Keratinocyte (primary cell): ENCODE measurements at regions not wholly inside any gene's neighbourhood (a gene's known extent, or its start where the extent isn't known, plus 50 kb on each side); places are given as distances from the start of the nearest gene placed in this dataset.
A peak's percentile ranks its signal among the peaks of the same experiment; 100 is the strongest.

Source experiments
- DNase-seq: peaks from one replicate; pipeline ENCODE4 v3.0.0-alpha.2; 2011; ENCODE audit warnings: low read depth, missing footprints, low spot score
- FAIRE-seq: peaks from 2 replicates; lab custom pipeline; 2011; peaks lifted over from hg19 to GRCh38; lab: Jason Lieb, UNC
- H2AFZ ChIP-seq: 2 replicates; pipeline ENCODE4 v1.6.0; 2012; ENCODE audit warnings: low read length, control low read depth, inconsistent platforms; ENCODE audit not compliant: control insufficient read depth
- H3K27ac ChIP-seq: 2 replicates; pipeline ENCODE4 v1.5.1; 2011; ENCODE audit warnings: low read length; ENCODE audit not compliant: control insufficient read depth, insufficient read depth
- H3K27me3 ChIP-seq: 3 replicates; pipeline ENCODE4 v1.6.0; 2011; ENCODE audit warnings: low read length; ENCODE audit not compliant: control insufficient read depth, insufficient read depth; ENCODE audit errors: extremely low read depth
- H3K36me3 ChIP-seq, 2 experiments: 2 replicates in 1 of 2; 3 replicates in 1 of 2; pipeline ENCODE4 v1.5.1; 2011; ENCODE audit warnings: low read length in 2 of 2, mild to moderate bottlenecking in 1 of 2; ENCODE audit not compliant: control insufficient read depth in 2 of 2, insufficient read depth in 2 of 2; ENCODE audit errors: extremely low read depth in 1 of 2
- H3K4me1 ChIP-seq: 3 replicates; pipeline ENCODE4 v1.5.1; 2011; ENCODE audit warnings: low read length; ENCODE audit not compliant: control insufficient read depth, insufficient read depth; ENCODE audit errors: extremely low read depth
- H3K4me2 ChIP-seq: 3 replicates; pipeline ENCODE4 v1.6.0; 2011; ENCODE audit warnings: low read depth, low read length; ENCODE audit not compliant: control insufficient read depth, insufficient read depth; ENCODE audit errors: extremely low read depth
- H3K4me3 ChIP-seq, 3 experiments: fragments of 200-600 bp in 1 of 3; sonication (generic) in 1 of 3; 2 replicates in 2 of 3; 3 replicates in 1 of 3; pipeline ENCODE4 v1.5.1; 2011 to 2016; ENCODE audit warnings: low read length in 3 of 3, mild to moderate bottlenecking in 3 of 3, control low read depth in 2 of 3, inconsistent platforms in 1 of 3, low read depth in 1 of 3, mixed read lengths in 1 of 3, mixed run types in 1 of 3, moderate library complexity in 1 of 3; ENCODE audit not compliant: control insufficient read depth in 2 of 3, insufficient read depth in 2 of 3; ENCODE audit errors: extremely low read depth in 1 of 3
- H3K79me2 ChIP-seq: 2 replicates; pipeline ENCODE4 v1.6.0; 2012; ENCODE audit warnings: low read length; ENCODE audit not compliant: control insufficient read depth, insufficient read depth
- H3K9ac ChIP-seq: 3 replicates; pipeline ENCODE4 v1.6.0; 2011; ENCODE audit warnings: low read length; ENCODE audit not compliant: control insufficient read depth, insufficient read depth; ENCODE audit errors: extremely low read depth
- H3K9me1 ChIP-seq: 3 replicates; pipeline ENCODE4 v1.6.0; 2011; ENCODE audit warnings: low read length; ENCODE audit not compliant: control insufficient read depth, insufficient read depth; ENCODE audit errors: extremely low read depth
- H3K9me3 ChIP-seq: 2 replicates; pipeline ENCODE4 v1.5.1; 2012; ENCODE audit warnings: low read depth, low read length; ENCODE audit not compliant: control insufficient read depth
- H4K20me1 ChIP-seq: 3 replicates; pipeline ENCODE4 v1.6.0; 2011; ENCODE audit warnings: low read length; ENCODE audit not compliant: control insufficient read depth, insufficient read depth; ENCODE audit errors: extremely low read depth
- CTCF ChIP-seq, 3 experiments: IDR thresholded peaks in 1 of 3; conservative IDR thresholded peaks in 1 of 3; optimal IDR thresholded peaks in 1 of 3; 2 replicates in 2 of 3; 3 replicates in 1 of 3; pipeline versions ENCODE3 to v1.5.1; 2011; ENCODE audit warnings: low read length in 3 of 3, mild to moderate bottlenecking in 3 of 3, moderate library complexity in 2 of 3, control low read depth in 1 of 3, inconsistent platforms in 1 of 3; ENCODE audit not compliant: insufficient read depth in 2 of 3; ENCODE audit errors: extremely low read depth in 1 of 3
- EZH2 ChIP-seq: IDR thresholded peaks from one replicate; pipeline ENCODE4 v1.6.1; 2012; ENCODE audit warnings: inconsistent platforms, mild to moderate bottlenecking, low read length, moderate library complexity
- dilution Hi-C: fragments of 300-500 bp; cut with MboI; formaldehyde crosslinking; loops from one replicate; pipeline ENCODE4 v1.7.0; 2020; ENCODE audit warnings: low sequenced_read_pairs; ENCODE audit not compliant: extremely low pct_ligation_motif_present

GRCh38 chr1:57833296-57833695 lies 409.4 kb upstream of the DAB1 start:
- DNase-seq (no peak), FAIRE-seq (peak; percentile 58)
- Histone ChIP-seq H3K4me2 (no peak overlapping the region), H3K27me3 (no peaks in the 10 kb centered on the region), H4K20me1 (no peaks in the 10 kb centered on the region), H3K4me1 (peaks cover 23% of the 10 kb centered on the region), H3K9ac (no peak overlapping the region), H3K9me1 (no peaks in the 10 kb centered on the region), H3K36me3 (no peaks in the 10 kb centered on the region), H3K9me3 (no peaks in the 10 kb centered on the region), H3K79me2 (no peaks in the 10 kb centered on the region), H2AFZ (no peak overlapping the region), H3K27ac (no peak overlapping the region), H3K4me3 (no peak overlapping the region)
- dilution Hi-C loops = no loop called here
- no peak for TF ChIP-seq EZH2

GRCh38 chr1:57832612-57833011 lies 408.8 kb upstream of the DAB1 start:
- Histone ChIP-seq H3K9ac (no peak overlapping the region), H3K79me2 (no peaks in the 10 kb centered on the region), H3K36me3 (no peaks in the 10 kb centered on the region), H3K4me1 (peaks cover 23% of the 10 kb centered on the region), H3K27ac (peak overlapping the region; percentile 0), H3K9me1 (no peaks in the 10 kb centered on the region), H3K4me2 (no peak overlapping the region), H3K4me3 (no peak overlapping the region), H4K20me1 (no peaks in the 10 kb centered on the region), H2AFZ (no peak overlapping the region), H3K27me3 (no peaks in the 10 kb centered on the region), H3K9me3 (no peaks in the 10 kb centered on the region)
- dilution Hi-C loops = no loop called here
- DNase-seq (no peak), FAIRE-seq (no peak)
- no peak for TF ChIP-seq CTCF (optimal IDR thresholded peaks at IDR 0.05 in 1 of 3, IDR thresholded peaks at IDR 0.05 in 1 of 3, conservative IDR thresholded peaks at IDR 0.05 in 1 of 3; ENCODE audit: extremely low read depth in 1 of 3, insufficient read depth in 2 of 3, low read length in 3 of 3)
- TF ChIP-seq EZH2 = no peak

- H3K4me1 ChIP-seq = peaks cover 23% of the 10 kb centered on the region
- H4K20me1 ChIP-seq = no peaks in the 10 kb centered on the region
- peak; percentile 92 for FAIRE-seq
- H2AFZ ChIP-seq = no peak overlapping the region
- no peak overlapping the region for H3K27ac ChIP-seq
- no peaks in the 10 kb centered on the region for H3K36me3 ChIP-seq
- no peaks in the 10 kb centered on the region for H3K9me1 ChIP-seq
- peak overlapping the region; percentile 20 for H3K4me2 ChIP-seq
- dilution Hi-C loops = no loop called here
- H3K79me2 ChIP-seq = no peaks in the 10 kb centered on the region
- peak; percentile 85 for DNase-seq
- TF ChIP-seq EZH2 = no peak
- no peak for TF ChIP-seq CTCF (optimal IDR thresholded peaks at IDR 0.05 in 1 of 3, IDR thresholded peaks at IDR 0.05 in 1 of 3, conservative IDR thresholded peaks at IDR 0.05 in 1 of 3; ENCODE audit: extremely low read depth in 1 of 3, insufficient read depth in 2 of 3, low read length in 3 of 3)
- no peaks in the 10 kb centered on the region for H3K9me3 ChIP-seq
- H3K4me3 ChIP-seq = no peak overlapping the region
- no peaks in the 10 kb centered on the region for H3K27me3 ChIP-seq
- H3K9ac ChIP-seq = no peak overlapping the region
Measured at GRCh38 chr1:57831624-57832023, 407.8 kb upstream of the DAB1 start.
